ENCODE measurements at regions not wholly inside any gene's neighbourhood (a gene's known extent, or its start where the extent isn't known, plus 50 kb on each side); places are given as distances from the start of the nearest gene placed in this dataset.

DNA sequence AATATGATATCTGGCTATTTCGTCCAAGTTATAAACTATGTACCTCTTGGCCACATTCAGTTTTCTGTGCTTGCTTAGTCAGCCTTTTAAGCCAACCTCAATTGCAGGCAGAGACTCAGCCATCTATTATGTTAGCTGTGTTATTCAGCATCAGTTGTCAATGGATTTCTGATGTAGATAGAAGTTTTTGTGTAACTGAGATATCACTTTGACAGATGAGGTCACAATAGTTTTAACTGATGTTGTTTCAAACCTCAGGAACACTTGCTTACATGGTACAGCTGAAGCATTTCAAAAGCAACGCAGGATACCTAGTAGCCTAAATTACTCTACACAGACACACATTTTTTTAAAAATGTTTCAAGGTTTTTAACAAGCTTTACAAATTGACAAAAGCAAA, 1478.0 kb downstream of the NCAM2 start:
- ATAC-seq (ENCODE audit: low FRiP score) (no peak), DNase-seq (ENCODE audit: low spot score) (no peak)
- TF ChIP-seq CTCF (IDR thresholded peaks at IDR 0.05): no peak

DNA sequence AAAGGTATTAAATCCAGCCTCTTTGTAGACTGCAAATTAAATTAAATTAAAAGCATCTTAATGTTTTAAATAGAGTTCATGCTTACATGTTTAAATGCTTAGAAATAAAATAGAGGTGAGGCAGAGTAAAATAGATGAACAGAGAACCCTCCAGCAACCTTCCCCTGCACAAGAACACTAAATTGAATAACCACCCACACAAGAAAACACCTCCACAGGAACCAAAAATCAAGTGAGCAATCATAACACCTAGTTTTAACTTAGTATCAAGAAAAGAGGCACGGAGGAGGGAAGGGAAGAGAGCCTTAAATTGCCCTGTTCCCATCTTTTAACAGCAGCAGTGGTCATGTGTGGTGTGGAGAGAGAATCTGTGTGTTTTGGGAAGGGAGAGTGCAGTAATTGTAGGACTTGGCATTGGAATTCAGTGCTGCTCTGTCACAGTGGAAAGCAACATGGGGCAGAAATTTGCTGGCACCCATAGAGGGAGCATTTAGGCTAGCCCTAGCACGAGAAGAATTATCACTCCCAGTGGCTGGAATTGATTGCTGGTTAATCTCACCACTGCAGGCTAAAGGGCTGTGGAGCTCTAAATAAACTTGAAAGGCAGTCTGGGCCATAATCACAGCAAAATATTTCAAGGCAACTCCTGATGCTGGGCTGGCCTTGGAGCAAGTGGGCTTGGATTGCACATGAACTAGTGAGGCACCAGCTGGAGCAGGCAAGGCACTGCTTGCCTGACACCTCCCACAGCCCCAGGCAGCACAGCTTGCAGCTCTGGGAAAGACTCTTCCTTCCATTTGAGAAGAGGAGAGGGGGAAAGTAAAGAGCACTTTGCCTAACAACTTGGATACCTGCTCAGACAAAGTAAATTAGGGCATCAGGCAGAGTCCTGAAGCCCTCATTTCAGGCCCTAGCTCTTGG, 1478.8 kb downstream of the NCAM2 start:
- DNase-seq (ENCODE audit: low spot score) (no peak), ATAC-seq (ENCODE audit: low FRiP score) (no peak)
- no peak for TF ChIP-seq CTCF (IDR thresholded peaks at IDR 0.05)

- TF ChIP-seq CTCF (IDR thresholded peaks at IDR 0.05): no peak
- ATAC-seq (ENCODE audit: low FRiP score): no peak
- DNase-seq (ENCODE audit: low spot score): no peak
Measured at GRCh38 chr21:22490049-22490448, 1491.8 kb downstream of the NCAM2 start.

- DNase-seq (ENCODE audit: low spot score) (no peak), ATAC-seq (ENCODE audit: low FRiP score) (no peak)
- TF ChIP-seq CTCF (IDR thresholded peaks at IDR 0.05): no peak
Measured at GRCh38 chr21:22516230-22516629, 1518.0 kb downstream of the NCAM2 start.

DNA sequence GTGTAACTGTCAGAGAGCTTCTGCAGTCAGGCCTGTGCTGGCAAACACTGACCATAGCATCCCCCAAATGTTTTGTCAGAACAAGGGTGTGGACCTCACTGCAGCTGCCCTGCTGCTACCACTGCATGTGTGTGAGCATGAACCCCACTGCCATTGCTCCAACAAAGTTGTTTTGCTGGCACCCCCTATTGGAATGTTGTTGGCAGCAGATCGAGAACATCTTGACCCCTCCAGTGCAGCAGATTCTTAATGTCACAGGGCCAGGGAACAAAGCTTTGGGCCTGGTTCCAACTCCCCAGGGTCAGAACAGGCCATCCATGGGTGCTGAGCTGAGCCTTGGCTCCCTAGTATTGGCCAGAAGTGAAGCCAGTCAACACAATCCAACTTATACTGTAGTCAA, 1537.4 kb downstream of the NCAM2 start:
- DNase-seq (ENCODE audit: low spot score): no peak
- no peak for ATAC-seq (ENCODE audit: low FRiP score)
- TF ChIP-seq CTCF (IDR thresholded peaks at IDR 0.05): no peak

DNA sequence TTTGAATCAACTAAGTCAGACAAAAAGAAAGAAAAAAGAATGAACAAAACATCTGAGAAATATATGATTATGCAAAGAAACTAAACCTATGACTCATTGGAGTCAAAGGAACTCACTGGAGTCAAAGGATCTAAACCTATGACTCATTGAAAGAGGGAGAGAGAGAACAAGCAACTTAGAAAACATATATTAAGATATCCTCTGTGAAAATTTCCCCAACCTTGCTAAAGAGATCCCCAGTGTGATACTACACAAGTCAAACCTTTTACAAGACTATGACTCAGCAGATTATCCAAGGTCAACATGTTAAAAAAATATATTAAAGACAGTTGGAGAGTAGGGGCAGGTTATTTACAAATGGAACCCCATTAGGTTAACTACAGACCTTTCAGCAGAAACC, 1538.3 kb downstream of the NCAM2 start:
- no peak for TF ChIP-seq CTCF (IDR thresholded peaks at IDR 0.05)
- ATAC-seq (ENCODE audit: low FRiP score) (no peak), DNase-seq (ENCODE audit: low spot score) (no peak)

GRCh38 chr21:22544747-22545146, 1546.5 kb downstream of the NCAM2 start:
- DNase-seq (ENCODE audit: low spot score): no peak
- ATAC-seq (ENCODE audit: low FRiP score): no peak
- TF ChIP-seq CTCF (IDR thresholded peaks at IDR 0.05): no peak
